ENCODE measurements at regions not wholly inside any gene's neighbourhood (a gene's known extent, or its start where the extent isn't known, plus 50 kb on each side); places are given as distances from the start of the nearest gene placed in this dataset.

GRCh38 chr7:96629884-96630283 is 79.8 kb downstream of the SEM1 start:
- TF ChIP-seq POLR2A (IDR thresholded peaks at IDR 0.05; ENCODE audit: low read depth) (no peak), CTCF (IDR thresholded peaks at IDR 0.05) (no peak), POLR2AphosphoS5 (IDR thresholded peaks at IDR 0.05) (no peak), EP300 (IDR thresholded peaks at IDR 0.05) (no peak)
